ENCODE measurements at regions not wholly inside any gene's neighbourhood (a gene's known extent, or its start where the extent isn't known, plus 50 kb on each side); places are given as distances from the start of the nearest gene placed in this dataset.

- ChIA-PET CTCF (no interaction called here), POLR2A (no interaction called here)
- intact Hi-C loops (cut with micrococcal nuclease), result no loop called here
- no peak overlapping the region for H3K4me3 ChIP-seq (replicated peaks in 1 of 3; ENCODE audit: insufficient read depth in 1 of 3, low read depth in 1 of 3, low read length in 3 of 3)
- BruUV-seq (replicated peaks), result no TSS peak
- no peak overlapping the region for H3K9ac ChIP-seq (replicated peaks; ENCODE audit: extremely low read depth, insufficient read depth, low read length)
- no peaks in the 10 kb centered on the region for H3K9me1 ChIP-seq (replicated peaks; ENCODE audit: control insufficient read depth, extremely low read depth, insufficient read depth, low read length)
- no peaks in the 10 kb centered on the region for H3K79me2 ChIP-seq (ENCODE audit: control insufficient read depth, insufficient read depth, low read length)
- no peaks in the 10 kb centered on the region for H3K4me1 ChIP-seq (ENCODE audit: control insufficient read depth, extremely low read depth, insufficient read depth, low read length)
- peaks cover 7% of the 10 kb centered on the region for H3K9me3 ChIP-seq (replicated peaks; ENCODE audit: control insufficient read depth, insufficient read depth, low read length)
- no peak overlapping the region for H3K27ac ChIP-seq (ENCODE audit: insufficient read depth, low read depth, low read length)
- TF ChIP-seq JUN (IDR thresholded peaks at IDR 0.05; ENCODE audit: borderline replicate concordance, insufficient read depth, insufficient read length, low read depth) (no peak), FOS (IDR thresholded peaks at IDR 0.05; ENCODE audit: borderline replicate concordance, insufficient read depth, low read length) (no peak), CTCF (IDR thresholded peaks at IDR 0.05; ENCODE audit: extremely low read depth in 1 of 2, insufficient read depth in 1 of 2, low read depth in 1 of 2, low read length in 2 of 2) (no peak), MAX (IDR thresholded peaks at IDR 0.05; ENCODE audit: insufficient read depth, insufficient read length) (no peak), EZH2 (IDR thresholded peaks at IDR 0.05; ENCODE audit: borderline replicate concordance, low read depth, low read length, severe bottlenecking) (no peak), POLR2AphosphoS5 (IDR thresholded peaks at IDR 0.05; ENCODE audit: insufficient read depth, low read depth, low read length) (no peak), POLR2A (IDR thresholded peaks at IDR 0.05; ENCODE audit: low read depth, low read length) (no peak), GATA2 (IDR thresholded peaks at IDR 0.05; ENCODE audit: insufficient read depth, insufficient read length, low read depth, low read length) (no peak), MYC (IDR thresholded peaks at IDR 0.05; ENCODE audit: low read depth, low read length) (no peak)
- H2AFZ ChIP-seq (ENCODE audit: low read depth, low read length), result no peak overlapping the region
- no peaks in the 10 kb centered on the region for H3K27me3 ChIP-seq (ENCODE audit: control insufficient read depth in 2 of 2, insufficient read depth in 2 of 2, low read length in 2 of 2)
- no peaks in the 10 kb centered on the region for H4K20me1 ChIP-seq (replicated peaks; ENCODE audit: control insufficient read depth, extremely low read depth, insufficient read depth, low read length)
- no peaks in the 10 kb centered on the region for H3K36me3 ChIP-seq (ENCODE audit: control insufficient read depth in 2 of 2, extremely low read depth in 1 of 2, insufficient read depth in 2 of 2, low read length in 2 of 2)
- DNase-seq (ENCODE audit: low read depth, low spot score) (no peak), FAIRE-seq (no peak)
- no peak overlapping the region for H3K4me2 ChIP-seq (ENCODE audit: insufficient read depth, low read length)
- dilution Hi-C loops (cut with MboI; ENCODE audit: extremely low pct_ligation_motif_present, low sequenced_read_pairs), result no loop called here
Observed at GRCh38 chr1:4108758-4109627, 208.9 kb upstream of the C1orf174 start.
